Activated CD8-positive, alpha-beta memory T cell treated with anti-CD3 and anti-CD28 coated beads, Interleukin-2, amount 50 U/mL, for 48 hours (primary cell): ENCODE measurements at regions not wholly inside any gene's neighbourhood (a gene's known extent, or its start where the extent isn't known, plus 50 kb on each side); places are given as distances from the start of the nearest gene placed in this dataset.
"Not testable (repeated sequence)": the region's sequence is repeated elsewhere in the genome, so short reads cannot be mapped to it uniquely, and the experiment has no call there.

Experiments
- DNase-seq: peaks from one replicate; pipeline ENCODE4 v3.0.0-alpha.2; 2020

DNA sequence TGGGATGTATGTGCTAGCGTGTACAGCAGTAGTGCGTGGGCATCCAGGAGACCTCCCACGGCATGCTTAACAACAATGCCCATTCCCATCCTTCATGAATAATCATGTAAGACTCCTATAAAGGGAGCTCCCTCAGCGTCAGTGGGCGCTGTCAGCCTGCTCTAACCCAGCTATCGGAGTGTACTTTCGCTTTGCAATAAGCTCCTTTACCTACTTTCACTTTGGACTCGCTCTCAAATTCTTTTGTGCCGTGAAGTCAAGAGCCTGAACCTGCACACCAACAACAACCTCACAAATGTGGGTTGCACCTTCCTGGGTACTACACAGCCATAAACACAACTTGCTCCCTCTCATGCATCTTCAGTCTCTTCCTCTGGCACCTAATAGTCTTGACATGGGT is 114.8 kb upstream of the PAXBP1 start:
- DNase-seq, result no peak

DNA sequence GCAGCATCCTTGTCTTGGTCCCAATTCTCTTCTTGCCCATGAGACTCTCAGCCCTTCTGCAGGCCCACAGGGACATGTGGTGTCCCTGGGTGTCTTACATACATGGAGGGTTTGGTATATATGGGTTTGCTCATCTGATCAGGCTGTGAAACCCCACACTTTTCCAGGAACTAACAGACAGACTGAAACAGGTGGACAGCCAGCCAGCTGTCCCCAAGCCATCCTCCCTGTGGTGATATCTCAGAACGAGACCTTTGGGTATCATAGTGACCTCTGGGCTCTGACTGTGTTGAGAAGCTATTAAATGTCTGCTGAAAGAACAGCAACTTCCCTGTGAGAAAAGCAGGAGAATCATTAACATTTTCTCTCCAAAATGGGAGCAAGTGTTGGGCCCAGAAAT is 115.5 kb upstream of the PAXBP1 start:
- DNase-seq, result no peak

DNA sequence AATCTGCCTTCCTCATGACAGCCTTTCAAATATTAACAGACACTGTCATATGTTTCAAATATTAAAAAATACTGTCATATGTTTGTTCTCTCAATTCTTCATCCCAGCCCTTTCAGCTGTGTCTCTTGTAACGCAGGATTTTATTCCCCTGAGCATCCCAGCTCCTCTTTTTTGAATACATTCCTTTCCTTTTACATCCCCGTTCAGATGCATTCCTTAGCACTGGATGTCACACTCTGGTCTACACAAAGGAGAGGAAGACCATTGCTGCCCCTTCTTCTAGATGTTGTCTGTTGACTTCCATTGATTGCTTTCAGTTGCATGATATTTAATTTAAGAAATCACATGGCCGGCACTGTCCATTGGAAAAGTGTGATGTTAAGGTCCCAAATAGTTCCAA is 117.4 kb upstream of the PAXBP1 start:
- DNase-seq, result no peak

DNA sequence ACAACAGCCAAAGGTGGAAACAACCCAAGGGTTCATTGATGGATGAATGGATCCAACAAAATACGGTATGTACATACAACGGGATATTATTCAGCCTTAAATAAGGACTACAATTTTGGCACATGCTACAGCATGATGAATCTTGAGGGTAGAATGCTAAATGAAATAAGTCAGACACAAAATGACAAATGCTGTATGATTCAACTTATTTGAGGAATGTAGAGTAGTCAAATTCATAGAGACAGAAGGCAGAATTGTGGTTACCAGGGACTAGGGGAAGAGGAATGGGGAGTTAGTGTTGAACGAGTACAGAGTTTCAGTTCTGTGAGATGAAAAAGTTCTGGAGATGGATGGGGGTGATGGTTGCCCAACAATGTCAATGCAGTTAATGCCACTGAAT is 118.0 kb upstream of the PAXBP1 start:
- no peak for DNase-seq

DNA sequence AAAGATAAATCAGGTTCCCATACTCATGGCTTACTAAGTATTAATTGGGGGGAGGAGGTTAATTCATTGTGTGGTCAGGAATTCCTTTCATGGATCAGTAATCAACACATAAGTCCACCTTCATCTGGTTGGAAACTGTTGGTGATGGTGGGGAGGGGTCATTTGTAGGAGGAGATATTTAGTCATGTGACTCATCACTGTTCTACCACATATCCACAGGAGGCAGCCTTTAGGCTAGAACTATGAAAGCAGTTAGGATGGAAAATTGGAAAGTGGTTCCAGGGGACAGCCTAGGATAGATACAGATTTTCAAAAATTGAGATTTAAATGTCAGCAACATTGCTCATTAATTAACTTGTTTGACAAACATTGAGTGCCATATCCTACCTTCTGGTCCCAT is 122.8 kb upstream of the PAXBP1 start:
- no peak for DNase-seq

DNA sequence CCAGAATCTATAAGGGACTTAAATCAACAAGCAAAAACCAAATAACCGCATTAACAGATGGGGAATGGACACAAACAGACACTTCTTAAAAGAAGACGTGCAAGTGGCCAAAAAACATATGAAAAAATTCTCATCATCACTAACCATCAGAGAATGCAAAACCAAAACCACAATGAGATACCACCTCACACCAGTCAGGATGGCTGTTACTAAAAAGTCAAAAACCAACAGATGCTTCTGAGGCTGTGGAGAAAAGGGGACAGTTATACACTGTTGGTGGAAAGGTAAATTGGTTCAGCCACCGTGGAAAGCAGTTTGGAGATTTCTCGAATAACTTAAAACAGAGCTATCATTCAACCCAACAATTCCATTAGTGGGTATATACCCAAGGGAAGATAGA is 124.9 kb upstream of the OLIG2 start:
- DNase-seq, result no peak

DNA sequence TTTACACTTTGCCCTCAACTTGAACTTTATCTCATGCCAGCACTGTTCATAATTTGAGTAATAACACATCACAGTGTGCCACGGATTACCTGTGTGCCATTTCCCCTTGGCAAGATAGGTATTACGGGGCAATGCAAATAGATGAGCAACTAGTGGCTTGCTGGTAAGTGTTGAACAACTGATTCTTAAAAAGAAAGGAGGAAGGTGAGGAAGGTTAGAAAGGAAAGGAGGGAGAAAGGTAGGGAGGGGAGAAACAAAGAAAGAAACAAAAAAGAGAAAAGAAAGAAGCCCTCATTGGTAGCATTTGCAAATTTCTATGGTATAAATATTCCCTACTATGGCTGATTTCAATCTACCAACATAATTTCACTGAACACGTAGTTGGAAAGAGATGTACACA is 118.2 kb upstream of the OLIG2 start:
- no peak for DNase-seq

DNA sequence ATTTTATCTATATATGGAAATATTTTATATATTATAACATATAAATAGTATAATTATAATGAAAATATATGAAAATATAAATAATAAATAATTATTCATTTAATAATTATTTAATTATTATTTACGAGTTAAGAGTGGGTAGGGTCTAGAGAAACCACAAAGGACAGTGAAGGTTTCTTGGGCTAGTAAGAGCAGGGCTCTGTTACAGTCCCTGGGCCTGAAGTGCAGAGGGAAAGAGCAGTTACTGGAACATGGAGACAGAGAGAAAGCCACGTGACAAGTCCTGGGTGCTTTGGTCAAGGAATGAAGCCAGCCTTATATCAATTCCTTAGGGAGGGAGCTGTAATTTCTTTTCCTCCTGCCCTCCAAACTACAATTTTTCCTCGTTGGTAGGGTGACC is 117.2 kb upstream of the OLIG2 start:
- no peak for DNase-seq

DNA sequence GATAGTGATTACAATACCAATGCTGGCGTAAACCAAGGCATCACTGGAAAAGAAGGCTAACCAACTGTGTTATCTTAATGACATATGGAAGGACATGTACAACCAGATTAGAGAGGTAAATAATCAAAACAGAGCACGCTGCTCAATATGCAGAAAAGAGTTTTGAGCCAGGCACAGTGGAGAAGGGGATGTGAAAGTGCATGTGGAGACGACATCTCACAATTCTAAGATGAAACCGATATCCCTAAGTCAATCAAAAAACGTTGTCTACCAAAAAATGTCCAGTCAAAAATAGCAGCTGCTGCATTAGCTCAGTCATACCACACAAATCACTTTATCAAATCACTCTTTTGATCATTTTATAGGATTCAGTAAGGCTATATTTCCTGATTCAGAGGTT is 116.3 kb upstream of the OLIG2 start:
- DNase-seq, result no peak

DNA sequence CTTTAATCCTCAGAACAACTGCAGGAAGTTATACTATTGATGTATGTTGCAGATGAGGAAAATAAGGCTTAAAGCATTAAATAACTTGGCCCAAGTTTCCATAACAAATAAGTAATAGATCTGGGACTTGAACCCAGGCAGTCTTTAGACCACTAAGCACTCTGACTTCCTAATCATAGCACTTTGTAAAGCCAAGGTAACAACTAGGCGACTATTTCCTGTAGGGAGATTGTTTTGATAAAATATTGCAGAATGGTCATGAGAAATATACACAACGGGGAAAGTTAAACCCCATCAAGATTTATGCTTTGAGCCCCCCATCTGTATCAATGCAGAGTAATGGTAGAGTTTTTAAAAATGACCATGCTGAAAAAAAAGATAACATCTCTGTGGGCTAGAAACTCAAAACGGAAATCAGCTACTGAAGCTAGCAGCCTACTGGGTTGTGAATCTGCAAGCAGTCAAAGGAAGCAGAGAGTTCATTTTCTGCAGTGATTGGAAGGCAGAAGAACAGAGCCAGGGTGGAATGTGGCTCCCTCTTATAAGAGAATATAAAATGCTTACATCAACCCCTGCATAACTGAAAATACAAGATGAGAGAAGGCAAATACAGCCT is 111.2 kb upstream of the OLIG2 start:
- no peak for DNase-seq

DNA sequence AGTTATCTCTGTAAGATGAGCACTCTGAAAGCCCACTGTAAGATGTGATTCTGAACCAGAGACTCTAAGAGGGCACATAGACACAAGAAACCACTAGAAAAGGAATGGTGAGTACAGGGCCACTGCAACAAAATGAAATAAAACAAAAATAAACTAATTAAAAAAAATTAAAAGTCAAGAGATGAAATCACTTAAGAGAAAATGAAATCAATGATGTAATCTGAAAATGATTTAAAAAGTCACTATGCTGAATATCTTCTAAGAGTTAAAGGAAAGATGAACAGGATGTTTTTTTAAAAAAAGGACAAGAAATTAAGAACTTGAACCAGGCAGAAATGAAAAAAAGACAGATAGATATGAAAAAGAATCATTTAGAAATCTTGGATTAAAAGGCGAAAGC is 110.6 kb upstream of the OLIG2 start:
- DNase-seq, result no peak

DNA sequence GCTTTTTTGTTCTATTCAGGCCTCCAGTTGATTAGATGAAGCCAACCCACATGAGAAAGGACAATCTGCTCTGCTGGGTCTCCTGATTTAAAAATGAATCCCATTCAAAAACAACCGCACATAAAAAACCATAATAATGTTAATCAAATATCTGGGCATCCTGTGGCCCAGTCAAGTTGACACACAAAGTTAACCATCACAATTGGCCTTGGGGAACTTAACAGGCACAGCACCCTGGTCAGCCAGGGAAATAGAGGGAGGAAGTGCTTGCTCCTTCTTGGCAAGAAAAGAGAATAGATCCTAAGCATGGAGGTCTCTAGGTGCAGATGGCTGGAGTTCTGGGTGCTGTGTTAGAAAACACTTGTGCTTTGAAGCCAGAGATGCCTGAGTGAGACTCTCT is 109.6 kb upstream of the OLIG2 start:
- DNase-seq, result no peak

DNA sequence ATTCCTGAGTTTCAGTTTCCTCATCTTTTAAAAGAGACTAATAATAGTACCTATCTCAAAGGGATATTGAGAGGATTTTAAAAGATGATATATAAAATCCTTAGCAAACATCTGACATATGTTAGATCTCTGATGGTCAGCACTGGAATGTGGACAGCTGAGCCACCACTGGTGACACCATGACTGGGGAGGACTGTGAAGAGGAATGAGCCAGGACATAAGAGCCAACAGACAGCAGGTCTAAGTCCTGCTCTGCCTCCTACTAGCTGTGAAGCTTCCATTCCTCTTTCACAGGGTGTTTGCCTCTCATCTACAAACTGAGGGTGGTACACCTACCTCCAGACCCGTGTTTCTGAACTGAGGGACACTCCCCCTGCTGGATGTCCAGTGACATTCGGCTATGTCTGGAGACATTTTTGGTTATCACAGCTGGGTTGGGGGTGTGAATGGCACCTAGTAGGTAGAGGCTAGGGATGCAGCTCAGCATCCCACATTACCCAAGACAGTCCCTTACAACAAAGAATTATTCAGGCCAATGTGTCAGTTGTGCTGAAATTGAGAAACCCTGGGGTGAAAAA is 109.1 kb upstream of the OLIG2 start:
- no peak for DNase-seq

DNA sequence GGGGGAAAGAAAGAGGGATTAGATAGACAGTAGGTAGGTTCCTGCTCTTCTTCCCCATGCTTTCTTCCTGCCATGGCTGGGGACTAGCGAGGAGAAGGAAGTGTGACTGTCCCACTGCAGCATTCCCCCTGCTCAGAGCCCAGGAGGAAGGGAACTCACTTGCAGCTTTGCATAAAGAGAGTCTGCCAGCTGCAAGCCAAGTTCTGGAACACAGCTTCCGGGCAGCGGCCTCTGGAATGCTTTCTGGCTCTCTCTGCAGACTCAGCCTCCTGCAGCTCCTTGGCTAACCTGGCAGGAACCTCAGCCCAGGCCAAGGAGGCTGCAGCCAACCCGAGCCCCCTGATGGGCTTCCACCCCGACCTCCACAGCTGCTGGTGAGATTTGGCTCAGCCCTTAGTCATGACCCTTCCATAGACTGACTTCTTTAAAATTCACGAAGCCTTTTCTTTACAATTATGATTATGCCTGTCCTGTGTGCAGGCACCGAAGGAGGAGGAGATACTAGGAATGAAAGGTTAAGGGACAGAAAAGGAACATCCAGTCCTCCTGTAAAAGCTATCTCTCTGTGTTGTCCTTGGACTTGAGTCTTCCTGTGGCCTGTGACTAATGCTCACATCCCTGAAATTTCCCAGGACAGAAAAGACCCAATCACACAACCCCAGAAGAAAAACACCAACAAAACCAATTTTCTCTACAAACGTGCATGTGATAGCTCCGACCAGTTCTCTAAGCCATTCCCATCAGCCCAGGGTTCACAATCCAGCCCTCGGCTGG is 108.2 kb upstream of the OLIG2 start:
- DNase-seq, result no peak

DNA sequence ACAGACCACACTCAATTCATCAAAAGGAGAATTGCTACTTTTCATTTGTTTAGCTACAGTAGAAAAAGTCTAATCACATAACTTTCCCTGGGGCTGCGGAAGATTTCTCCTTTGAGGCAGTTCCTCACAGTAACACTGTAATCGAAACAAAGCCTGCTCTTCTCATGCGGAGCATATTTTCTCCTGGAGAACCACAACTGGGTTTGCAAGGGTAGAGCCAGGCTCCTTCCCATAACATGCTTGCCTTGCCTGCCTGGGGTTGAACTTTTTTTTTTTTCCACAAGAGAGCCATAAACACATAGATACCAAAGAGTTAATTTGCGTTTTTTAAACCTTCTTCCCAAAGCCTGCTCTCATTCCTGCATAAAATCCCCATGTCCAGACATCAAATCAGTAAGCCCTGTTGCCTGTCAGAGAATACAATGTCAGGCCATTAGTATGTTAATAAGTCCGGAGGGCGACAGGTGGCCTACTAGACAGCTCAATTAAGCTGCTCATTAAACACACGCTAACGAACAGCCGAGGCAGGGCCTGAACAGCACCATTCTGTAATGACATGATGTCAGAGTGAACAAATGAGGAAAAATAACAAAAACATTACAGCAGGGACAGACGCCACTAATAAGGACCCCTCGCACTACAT is 107.1 kb upstream of the OLIG2 start:
- no peak for DNase-seq

DNA sequence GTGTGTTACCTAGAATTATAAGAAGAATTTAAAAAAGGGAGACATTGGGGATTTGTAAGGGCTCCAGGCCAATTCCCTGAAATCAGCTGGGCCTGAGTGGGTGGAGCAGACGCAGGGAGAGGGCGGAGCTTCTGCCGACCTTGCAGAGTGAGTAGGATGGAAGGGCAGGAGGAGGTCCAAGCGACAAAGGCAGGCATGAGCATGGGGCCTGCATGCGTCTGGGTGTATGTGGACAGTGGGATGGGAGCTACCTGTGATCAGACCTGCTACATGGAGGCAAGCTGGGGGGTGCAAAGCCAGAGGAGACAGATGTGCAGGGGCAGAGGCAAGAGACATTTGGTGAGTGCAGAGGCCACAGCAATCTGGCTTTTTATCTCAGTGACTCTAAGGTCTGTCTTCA is 105.3 kb upstream of the OLIG2 start:
- DNase-seq, result no peak

DNA sequence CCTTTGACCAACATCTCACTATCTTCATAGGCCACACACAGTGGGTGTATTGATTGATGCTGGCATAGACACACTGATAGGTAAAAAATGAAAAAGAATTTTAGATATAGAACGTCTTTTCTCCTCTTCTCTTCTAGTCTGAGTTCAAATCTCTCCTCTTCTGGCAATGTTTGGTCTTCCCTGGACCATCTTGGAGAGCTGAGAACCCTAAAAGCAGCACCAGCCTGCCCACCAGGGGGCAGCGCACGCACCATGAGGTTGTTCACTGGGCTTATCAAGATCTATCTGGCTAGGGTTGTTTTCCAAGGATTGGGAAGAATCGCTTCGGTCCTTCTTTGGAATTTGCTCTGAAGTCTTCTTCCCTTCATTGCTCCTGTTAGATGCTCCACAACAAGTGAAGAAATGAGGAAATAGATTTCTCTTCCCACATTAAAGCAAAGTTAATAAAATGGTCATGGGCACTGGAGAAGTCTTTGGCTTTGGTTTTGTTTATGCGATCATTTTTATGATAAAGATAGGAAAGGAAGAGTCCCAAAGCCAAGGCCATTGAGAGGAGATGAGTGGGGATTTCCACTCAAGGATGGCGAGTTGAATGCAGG is 104.0 kb upstream of the OLIG2 start:
- peak; percentile 78 for DNase-seq

DNA sequence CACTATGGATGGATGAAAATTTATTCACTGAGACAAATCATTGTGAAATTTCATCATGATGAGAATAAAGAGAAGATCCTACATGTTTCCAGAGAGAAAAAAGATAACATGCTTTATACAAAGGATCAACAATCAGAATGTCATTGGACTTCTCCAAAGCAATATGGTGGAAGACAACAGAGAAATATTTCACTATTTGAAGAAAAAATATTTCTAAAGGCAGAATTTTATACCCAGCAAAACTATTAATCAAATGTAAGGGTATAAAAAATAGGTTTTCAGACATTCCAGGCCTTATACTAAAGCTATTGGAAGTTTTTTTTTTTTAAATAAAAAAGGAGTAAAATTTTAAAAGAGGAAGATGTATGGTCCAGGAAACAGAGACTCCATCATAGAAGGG is 100.6 kb upstream of the OLIG2 start:
- DNase-seq, result no peak

DNA sequence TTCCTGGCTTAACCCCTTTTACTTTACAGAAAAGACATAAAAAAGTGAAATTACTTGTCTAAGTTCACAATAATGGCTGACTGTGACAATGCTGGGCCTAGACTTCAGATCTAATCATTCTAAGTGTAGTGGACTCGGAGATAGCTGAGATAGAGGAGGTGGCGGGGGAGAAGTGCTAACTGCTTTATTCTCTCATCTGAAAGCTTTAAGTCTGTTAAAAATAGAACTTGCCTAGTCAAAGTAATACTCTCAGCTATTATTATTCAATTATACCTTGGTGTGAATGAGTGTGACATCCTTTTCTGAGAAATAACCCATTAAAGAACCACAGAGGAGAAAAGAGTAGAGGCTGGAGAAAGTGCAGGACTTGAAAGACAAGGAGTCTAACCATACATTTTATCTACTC is 96.1 kb upstream of the OLIG2 start:
- DNase-seq, result no peak

DNA sequence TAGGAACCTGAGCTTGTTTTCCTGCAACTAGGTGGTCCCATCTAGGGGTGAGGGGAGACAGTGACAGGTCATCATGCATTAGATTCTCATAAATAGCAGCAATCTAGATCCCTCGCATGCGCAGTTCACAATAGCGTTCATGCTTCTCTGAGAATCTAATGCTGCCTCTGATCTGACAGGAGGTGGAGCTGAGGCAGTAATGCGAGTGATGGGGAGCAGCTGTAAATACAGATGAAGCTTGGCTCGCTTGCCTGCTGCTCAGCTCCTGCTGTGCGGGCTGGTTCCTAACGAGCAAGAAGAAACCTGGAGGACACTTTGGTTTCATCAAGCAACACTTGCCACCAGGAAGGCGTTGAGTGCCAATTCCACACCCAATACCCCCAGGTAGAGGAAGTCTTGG is 95.1 kb upstream of the OLIG2 start:
- no peak for DNase-seq

DNA sequence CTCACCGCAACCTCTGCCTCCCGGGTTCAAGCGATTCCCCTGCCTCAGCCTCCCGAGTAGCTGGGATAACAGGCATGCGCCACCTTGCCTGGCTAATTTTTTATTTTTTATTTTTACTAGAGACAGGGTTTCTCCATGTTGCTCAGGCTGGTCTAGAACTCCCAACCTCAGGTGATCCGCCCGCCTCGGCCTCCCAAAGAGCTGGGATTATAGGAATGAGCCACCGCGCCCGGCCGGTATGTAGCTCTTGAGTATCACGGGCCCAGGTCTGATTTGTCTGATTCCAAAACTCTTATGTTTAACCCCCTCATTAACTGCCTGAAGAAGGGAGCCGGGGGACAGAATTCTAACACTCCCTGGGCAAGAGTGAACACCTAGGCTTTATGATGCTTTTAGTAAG is 91.7 kb upstream of the OLIG2 start:
- not testable (repeated sequence) for DNase-seq

DNA sequence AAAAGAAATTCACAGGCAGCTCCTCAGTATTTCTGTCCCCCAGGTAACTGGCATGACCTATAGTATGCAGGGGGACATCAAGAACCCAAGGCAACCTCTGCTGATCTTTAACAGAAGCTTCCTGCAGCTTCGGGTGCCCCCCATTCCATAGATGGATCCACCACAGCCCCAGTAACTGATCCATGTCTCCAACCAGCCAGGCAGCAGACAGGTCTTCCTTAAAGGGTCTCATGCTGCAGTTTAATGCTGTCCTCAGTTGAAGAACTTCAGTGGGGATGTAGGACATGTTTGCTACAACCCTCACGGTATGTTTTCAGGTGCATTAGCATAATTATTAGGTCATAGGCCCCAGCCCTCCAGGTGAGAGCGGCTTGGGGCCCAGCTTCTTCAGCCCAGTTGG is 90.9 kb upstream of the OLIG2 start:
- no peak for DNase-seq

DNA sequence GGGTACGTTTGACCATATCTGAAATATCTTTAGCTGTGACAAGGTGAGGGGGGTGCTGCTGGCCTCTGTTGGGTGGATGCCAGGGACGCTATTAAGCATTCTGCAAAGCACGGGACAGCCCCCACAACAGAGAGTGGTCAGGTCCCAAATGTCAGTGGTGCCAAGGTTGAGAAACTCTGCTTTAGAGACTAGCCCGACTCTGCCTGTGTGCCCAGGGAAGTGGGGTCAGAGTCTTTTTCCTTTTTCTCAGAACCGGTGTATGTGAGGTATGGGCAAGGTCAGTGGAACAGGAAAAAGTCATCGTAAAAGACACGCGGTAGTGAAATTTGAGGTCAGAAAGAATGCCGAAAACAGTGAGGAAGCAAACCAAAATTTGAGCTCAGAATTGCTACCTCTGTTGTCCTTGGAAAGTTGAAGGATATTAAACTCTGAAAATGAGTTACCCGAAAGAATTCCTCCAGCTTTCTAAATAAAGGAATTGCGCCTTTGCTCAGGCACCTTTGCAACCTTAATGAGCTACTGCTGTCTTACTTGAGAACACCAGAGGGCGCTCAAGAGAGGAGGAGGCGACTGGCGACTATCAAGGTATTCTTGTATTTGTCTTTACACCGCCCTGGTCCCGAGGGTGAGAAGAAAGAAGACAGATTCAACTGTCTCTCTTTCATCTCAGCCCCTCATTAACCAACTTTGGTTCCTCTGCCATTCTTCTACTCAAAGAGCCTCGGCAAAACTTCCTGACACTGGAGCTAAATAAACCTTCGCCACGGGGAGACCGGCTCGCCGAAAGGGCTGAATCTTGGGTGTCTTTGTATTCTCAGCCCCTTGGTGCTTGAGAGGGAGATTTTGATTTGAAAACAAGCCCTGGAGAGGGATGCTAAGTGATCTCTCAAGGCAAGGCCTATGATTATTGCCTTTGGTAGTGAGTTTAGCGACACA is 85.4 kb upstream of the OLIG2 start:
- peak; percentile 59 for DNase-seq
